ENCODE measurements at regions not wholly inside any gene's neighbourhood (a gene's known extent, or its start where the extent isn't known, plus 50 kb on each side); places are given as distances from the start of the nearest gene placed in this dataset.

GRCh38 chr9:96048104-96048955 lies 172.8 kb downstream of the ERCC6L2 start:
- POLR2A ChIA-PET, result interaction anchor here (0.6 kb wide), 1 partner anchor 234 kb away, joined by 3 read pairs; no protein-coding TSS in a partner anchor
- Mint-ChIP-seq H3K9me3 (ENCODE audit: unreplicated experiment) (peaks cover 8% of the 10 kb centered on the region), H3K27me3 (ENCODE audit: insufficient read depth, unreplicated experiment) (no peaks in the 10 kb centered on the region), H3K36me3 (ENCODE audit: insufficient read depth, unreplicated experiment) (no peaks in the 10 kb centered on the region), H3K4me3 (ENCODE audit: unreplicated experiment) (no peak overlapping the region), H3K27ac (ENCODE audit: unreplicated experiment) (no peak overlapping the region), H3K4me1 (ENCODE audit: low read depth, unreplicated experiment) (no peaks in the 10 kb centered on the region)
- Histone ChIP-seq H3K9me3 (no peaks in the 10 kb centered on the region), H3K4me1 (no peaks in the 10 kb centered on the region; the same call in 1 of the 2 replicates), H3K27me3 (replicated peaks; ENCODE audit: control insufficient read depth, insufficient read depth, low read length) (no peaks in the 10 kb centered on the region), H3K36me3 (ENCODE audit: control insufficient read depth, insufficient read depth, low read length) (no peaks in the 10 kb centered on the region), H3K4me3 (ENCODE audit: low read depth, low read length) (no peak overlapping the region)
- TF ChIP-seq, protein P1, sequence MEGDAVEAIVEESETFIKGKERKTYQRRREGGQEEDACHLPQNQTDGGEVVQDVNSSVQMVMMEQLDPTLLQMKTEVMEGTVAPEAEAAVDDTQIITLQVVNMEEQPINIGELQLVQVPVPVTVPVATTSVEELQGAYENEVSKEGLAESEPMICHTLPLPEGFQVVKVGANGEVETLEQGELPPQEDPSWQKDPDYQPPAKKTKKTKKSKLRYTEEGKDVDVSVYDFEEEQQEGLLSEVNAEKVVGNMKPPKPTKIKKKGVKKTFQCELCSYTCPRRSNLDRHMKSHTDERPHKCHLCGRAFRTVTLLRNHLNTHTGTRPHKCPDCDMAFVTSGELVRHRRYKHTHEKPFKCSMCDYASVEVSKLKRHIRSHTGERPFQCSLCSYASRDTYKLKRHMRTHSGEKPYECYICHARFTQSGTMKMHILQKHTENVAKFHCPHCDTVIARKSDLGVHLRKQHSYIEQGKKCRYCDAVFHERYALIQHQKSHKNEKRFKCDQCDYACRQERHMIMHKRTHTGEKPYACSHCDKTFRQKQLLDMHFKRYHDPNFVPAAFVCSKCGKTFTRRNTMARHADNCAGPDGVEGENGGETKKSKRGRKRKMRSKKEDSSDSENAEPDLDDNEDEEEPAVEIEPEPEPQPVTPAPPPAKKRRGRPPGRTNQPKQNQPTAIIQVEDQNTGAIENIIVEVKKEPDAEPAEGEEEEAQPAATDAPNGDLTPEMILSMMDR (IDR thresholded peaks at IDR 0.05; ENCODE audit: insufficient read depth in 1 of 2, low read depth in 1 of 2, low read length in 1 of 2, severe bottlenecking in 1 of 2, unreplicated experiment in 1 of 2), result no peak
- intact Hi-C loops (cut with micrococcal nuclease; ENCODE audit: unreplicated experiment), result no loop called here
- CTCF ChIA-PET, result interaction anchor here (0.6 kb wide), 1 partner anchor 169 kb away, joined by 6 read pairs; no protein-coding TSS in a partner anchor
- peak in 1 of 2 experiments; percentile 7 for DNase-seq
- BruUV-seq (replicated peaks), result no TSS peak

- H3K4me3 Mint-ChIP-seq (ENCODE audit: unreplicated experiment), result no peak overlapping the region
- no peaks in the 10 kb centered on the region for H3K27me3 ChIP-seq (replicated peaks; ENCODE audit: control insufficient read depth, insufficient read depth, low read length)
These were observed 172.2 kb downstream of the ERCC6L2 start for GRCh38 chr9:96047741-96048103.

GRCh38 chr9:96047116-96047639 lies 171.7 kb downstream of the ERCC6L2 start:
- Histone ChIP-seq H3K27me3 (replicated peaks; ENCODE audit: control insufficient read depth, insufficient read depth, low read length) (no peaks in the 10 kb centered on the region), H3K4me3 (ENCODE audit: low read depth, low read length) (no peak overlapping the region), H3K9me3 (no peaks in the 10 kb centered on the region), H3K4me1 (peaks cover 3% of the 10 kb centered on the region; the same call in 1 of the 2 replicates), H3K36me3 (ENCODE audit: control insufficient read depth, insufficient read depth, low read length) (no peaks in the 10 kb centered on the region)
- CTCF ChIA-PET, result no interaction called here
- no peak overlapping the region for H3K4me3 Mint-ChIP-seq (ENCODE audit: unreplicated experiment)
- BruUV-seq (replicated peaks), result no TSS peak
- TF ChIP-seq, protein P1 (IDR thresholded peaks at IDR 0.05; ENCODE audit: insufficient read depth in 1 of 2, low read depth in 1 of 2, low read length in 1 of 2, severe bottlenecking in 1 of 2, unreplicated experiment in 1 of 2), result no peak
- H3K36me3 Mint-ChIP-seq (ENCODE audit: insufficient read depth, unreplicated experiment), result no peaks in the 10 kb centered on the region
- H3K27ac Mint-ChIP-seq (ENCODE audit: unreplicated experiment), result no peak overlapping the region
- intact Hi-C loops (cut with micrococcal nuclease; ENCODE audit: unreplicated experiment), result no loop called here
- DNase-seq, result no peak
- no peaks in the 10 kb centered on the region for H3K27me3 Mint-ChIP-seq (ENCODE audit: insufficient read depth, unreplicated experiment)
- no peaks in the 10 kb centered on the region for H3K4me1 Mint-ChIP-seq (ENCODE audit: low read depth, unreplicated experiment)
- H3K9me3 Mint-ChIP-seq (ENCODE audit: unreplicated experiment), result peaks cover 8% of the 10 kb centered on the region
- POLR2A ChIA-PET, result no interaction called here

More at GRCh38 chr9:96047741-96048103, 172.2 kb downstream of the ERCC6L2 start:
- Histone ChIP-seq H3K4me3 (ENCODE audit: low read depth, low read length) (no peak overlapping the region), H3K4me1 (no peaks in the 10 kb centered on the region; the same call in 1 of the 2 replicates), H3K9me3 (no peaks in the 10 kb centered on the region), H3K36me3 (ENCODE audit: control insufficient read depth, insufficient read depth, low read length) (no peaks in the 10 kb centered on the region)
- Mint-ChIP-seq H3K4me1 (ENCODE audit: low read depth, unreplicated experiment) (no peaks in the 10 kb centered on the region), H3K27ac (ENCODE audit: unreplicated experiment) (no peak overlapping the region), H3K27me3 (ENCODE audit: insufficient read depth, unreplicated experiment) (no peaks in the 10 kb centered on the region), H3K36me3 (ENCODE audit: insufficient read depth, unreplicated experiment) (no peaks in the 10 kb centered on the region), H3K9me3 (ENCODE audit: unreplicated experiment) (peaks cover 8% of the 10 kb centered on the region)
- DNase-seq, result no peak
- POLR2A ChIA-PET, result no interaction called here
- CTCF ChIA-PET, result no interaction called here
- intact Hi-C loops (cut with micrococcal nuclease; ENCODE audit: unreplicated experiment), result no loop called here
- no TSS peak for BruUV-seq (replicated peaks)
- TF ChIP-seq, protein P1 (IDR thresholded peaks at IDR 0.05; ENCODE audit: insufficient read depth in 1 of 2, low read depth in 1 of 2, low read length in 1 of 2, severe bottlenecking in 1 of 2, unreplicated experiment in 1 of 2), result no peak

Measured in Caco-2 (cell line).